ACC112 (cell line): ENCODE measurements at regions not wholly inside any gene's neighbourhood (a gene's known extent, or its start where the extent isn't known, plus 50 kb on each side); places are given as distances from the start of the nearest gene placed in this dataset.

ENCODE experiments used
- H2AFZ ChIP-seq: fragments of 200-600 bp; sonication (generic); one replicate; pipeline ENCODE4 v1.6.0; 2017; ENCODE audit warnings: antibody characterized with exemption, low read length; ENCODE audit not compliant: unreplicated experiment
- H3K27ac ChIP-seq: fragments of 200-600 bp; sonication (generic); 2 replicates; pipeline ENCODE4 v1.5.1; 2014; ENCODE audit warnings: low read depth, mild to moderate bottlenecking, antibody characterized with exemption, low read length, moderate library complexity
- H3K27me3 ChIP-seq: fragments of 200-600 bp; sonication (generic); 2 replicates; pipeline ENCODE4 v1.6.1; 2014; ENCODE audit warnings: mild to moderate bottlenecking, antibody characterized with exemption, low read length, moderate library complexity, mixed read lengths; ENCODE audit not compliant: insufficient read depth
- H3K36me3 ChIP-seq: fragments of 200-600 bp; sonication (generic); 2 replicates; pipeline ENCODE4 v1.6.1; 2016; ENCODE audit warnings: mild to moderate bottlenecking, antibody characterized with exemption, low read length, moderate library complexity, mixed read lengths; ENCODE audit not compliant: insufficient read depth
- H3K4me1 ChIP-seq: fragments of 200-600 bp; sonication (generic); one replicate; pipeline ENCODE4 v1.6.1; 2016; ENCODE audit warnings: low read length, mixed read lengths; ENCODE audit not compliant: insufficient read depth, unreplicated experiment, control insufficient read depth
- H3K4me3 ChIP-seq: fragments of 200-600 bp; sonication (generic); 2 replicates; pipeline ENCODE4 v1.5.1; 2014; ENCODE audit warnings: mild to moderate bottlenecking, low read depth, low read length
- H3K79me2 ChIP-seq: fragments of 200-600 bp; sonication (generic); one replicate; pipeline ENCODE4 v1.6.0; 2016; ENCODE audit warnings: low read length; ENCODE audit not compliant: control insufficient read depth, unreplicated experiment, insufficient read depth

DNA sequence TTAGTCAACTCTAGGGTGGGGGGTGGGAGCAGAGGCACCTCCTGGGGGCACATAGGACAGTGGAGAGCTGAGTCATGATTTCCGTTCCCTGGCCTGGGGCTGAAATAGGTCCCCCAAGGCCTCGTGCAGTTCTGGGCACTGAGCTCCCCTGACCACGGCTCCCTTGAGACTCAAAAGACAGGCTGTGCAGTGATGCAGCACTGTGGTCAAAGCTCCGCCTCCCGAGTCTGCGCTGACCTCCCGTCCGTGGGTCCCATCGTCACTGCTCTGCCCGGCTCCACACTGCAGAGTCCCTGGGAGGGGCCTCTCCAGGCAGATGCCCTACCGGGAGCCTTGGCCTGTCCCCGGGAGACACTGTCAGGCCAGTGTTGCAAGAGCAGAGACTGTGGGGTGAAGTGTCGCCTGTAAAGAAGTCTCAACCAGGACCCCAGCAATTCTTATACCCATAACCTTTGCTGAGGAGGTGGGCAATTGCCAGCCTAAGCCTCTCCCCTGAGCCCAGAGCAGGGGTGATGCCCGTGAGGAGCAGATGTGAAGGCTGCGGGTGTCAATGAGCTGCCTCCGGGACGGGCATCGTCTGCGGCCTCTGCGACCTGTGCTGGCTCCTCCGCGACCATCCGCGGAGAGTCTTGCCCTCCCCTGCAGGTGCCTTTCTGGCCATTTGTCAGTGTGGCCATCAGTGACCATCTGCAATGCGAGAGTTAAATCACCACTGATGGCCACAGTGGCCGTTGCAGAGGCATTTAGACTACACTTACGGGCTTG, 877.3 kb downstream of the BRD1 start:
- Histone ChIP-seq H3K4me3 (no peak overlapping the region), H3K36me3 (no peaks in the 10 kb centered on the region)

DNA sequence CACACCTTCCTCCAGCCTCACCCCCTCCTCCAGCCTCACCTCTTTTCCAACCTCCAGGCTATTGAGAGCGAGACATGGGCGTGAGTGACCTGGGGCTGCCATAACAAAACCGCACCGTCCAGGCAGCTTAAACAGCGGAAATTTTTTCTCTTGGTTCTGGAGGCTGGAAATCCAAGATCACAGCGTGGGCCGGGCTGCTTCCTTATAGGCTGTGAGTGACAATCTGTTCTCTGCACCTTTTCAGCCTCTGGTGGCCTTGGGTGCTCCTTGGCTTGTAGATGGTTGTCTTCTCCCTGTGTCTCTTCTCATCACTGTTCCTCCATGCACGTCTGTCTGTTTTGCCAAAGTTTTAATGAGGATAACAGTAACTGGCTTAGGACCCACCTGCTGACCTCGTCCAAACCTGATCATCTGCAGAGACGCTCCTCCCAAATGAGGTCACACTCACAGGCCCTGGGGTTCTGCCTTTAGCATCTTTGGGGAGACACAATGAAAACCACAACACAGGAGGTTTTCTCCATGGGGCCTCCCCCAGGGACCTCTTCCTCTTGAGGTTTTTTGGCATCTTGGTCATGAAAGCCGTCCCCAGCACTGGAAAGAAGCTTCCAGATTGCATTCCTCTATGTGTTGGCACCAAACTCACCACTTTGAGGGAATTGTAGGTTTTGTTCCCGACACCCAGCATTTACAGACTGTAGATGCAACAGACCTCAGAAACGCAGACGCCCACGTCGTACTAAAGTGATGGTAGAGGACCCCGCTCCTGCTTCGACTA, 878.1 kb downstream of the BRD1 start:
- H3K4me1 ChIP-seq = no peaks in the 10 kb centered on the region
- no peaks in the 10 kb centered on the region for H3K27me3 ChIP-seq
- H3K27ac ChIP-seq = no peak overlapping the region

More for the DNA sequence above, 877.3 kb downstream of the BRD1 start:
- H3K4me1 ChIP-seq = no peaks in the 10 kb centered on the region
- H3K27ac ChIP-seq = no peak overlapping the region
- no peak overlapping the region for H2AFZ ChIP-seq
- H3K27me3 ChIP-seq = no peaks in the 10 kb centered on the region
- H3K79me2 ChIP-seq = no peaks in the 10 kb centered on the region

DNA sequence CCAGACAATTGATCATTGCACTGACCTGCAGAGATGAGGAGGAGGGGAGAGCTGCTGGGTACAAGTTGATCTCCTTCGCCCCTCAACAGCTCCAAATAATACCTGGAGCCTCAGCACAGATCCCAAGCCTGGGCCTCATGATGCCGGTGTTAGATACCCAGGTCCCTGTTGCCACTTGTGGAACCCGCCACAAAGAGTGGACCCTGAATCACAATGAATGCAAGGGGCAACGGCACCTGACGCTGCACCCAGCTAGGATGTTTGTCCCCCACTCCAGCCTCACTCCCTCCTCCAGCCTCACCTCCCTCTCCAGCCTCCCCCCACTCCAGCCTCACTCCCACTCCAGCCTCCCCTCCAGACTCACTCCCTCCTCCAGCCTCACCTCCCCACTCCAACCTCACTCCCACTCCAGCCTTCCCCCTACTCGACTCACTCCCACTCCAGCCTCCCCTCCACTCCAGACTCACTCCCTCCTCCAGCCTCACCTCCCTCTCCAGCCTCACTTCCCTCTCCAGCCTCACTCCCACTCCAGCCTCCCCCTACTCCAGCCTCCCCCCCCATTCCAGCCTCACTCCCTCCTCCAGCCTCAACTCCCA, 879.0 kb downstream of the BRD1 start:
- Histone ChIP-seq H3K79me2 (no peaks in the 10 kb centered on the region), H2AFZ (no peak overlapping the region), H3K27ac (no peak overlapping the region), H3K36me3 (no peaks in the 10 kb centered on the region), H3K4me3 (no peak overlapping the region), H3K27me3 (no peaks in the 10 kb centered on the region), H3K4me1 (no peaks in the 10 kb centered on the region)

More for the DNA sequence above, 878.1 kb downstream of the BRD1 start:
- H3K79me2 ChIP-seq = no peaks in the 10 kb centered on the region
- no peaks in the 10 kb centered on the region for H3K36me3 ChIP-seq
- H3K4me3 ChIP-seq = no peak overlapping the region
- no peak overlapping the region for H2AFZ ChIP-seq

DNA sequence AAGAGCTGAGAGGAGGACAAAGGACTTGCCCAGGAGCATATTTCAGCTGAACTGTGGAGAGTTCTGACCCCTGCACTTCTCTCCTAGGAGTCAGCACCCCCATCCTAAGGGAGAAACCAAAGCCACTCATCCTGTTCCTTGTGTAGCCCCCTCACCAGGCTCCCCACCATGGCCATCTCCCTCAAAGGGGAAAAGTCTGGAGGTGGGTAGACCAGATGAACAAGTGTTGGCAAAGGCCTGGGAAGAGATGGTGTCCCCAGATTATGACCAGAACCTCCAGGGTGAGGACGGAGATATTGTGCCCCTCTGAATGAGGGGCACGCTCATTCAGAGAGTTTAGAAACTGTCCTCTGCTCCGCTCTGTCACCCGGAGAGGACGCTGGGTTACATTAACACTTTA, 880.0 kb downstream of the BRD1 start:
- no peak overlapping the region for H3K27ac ChIP-seq
- no peak overlapping the region for H3K4me3 ChIP-seq
- H2AFZ ChIP-seq = no peak overlapping the region
- H3K79me2 ChIP-seq = no peaks in the 10 kb centered on the region
- no peaks in the 10 kb centered on the region for H3K36me3 ChIP-seq
- no peaks in the 10 kb centered on the region for H3K4me1 ChIP-seq
- H3K27me3 ChIP-seq = no peaks in the 10 kb centered on the region

DNA sequence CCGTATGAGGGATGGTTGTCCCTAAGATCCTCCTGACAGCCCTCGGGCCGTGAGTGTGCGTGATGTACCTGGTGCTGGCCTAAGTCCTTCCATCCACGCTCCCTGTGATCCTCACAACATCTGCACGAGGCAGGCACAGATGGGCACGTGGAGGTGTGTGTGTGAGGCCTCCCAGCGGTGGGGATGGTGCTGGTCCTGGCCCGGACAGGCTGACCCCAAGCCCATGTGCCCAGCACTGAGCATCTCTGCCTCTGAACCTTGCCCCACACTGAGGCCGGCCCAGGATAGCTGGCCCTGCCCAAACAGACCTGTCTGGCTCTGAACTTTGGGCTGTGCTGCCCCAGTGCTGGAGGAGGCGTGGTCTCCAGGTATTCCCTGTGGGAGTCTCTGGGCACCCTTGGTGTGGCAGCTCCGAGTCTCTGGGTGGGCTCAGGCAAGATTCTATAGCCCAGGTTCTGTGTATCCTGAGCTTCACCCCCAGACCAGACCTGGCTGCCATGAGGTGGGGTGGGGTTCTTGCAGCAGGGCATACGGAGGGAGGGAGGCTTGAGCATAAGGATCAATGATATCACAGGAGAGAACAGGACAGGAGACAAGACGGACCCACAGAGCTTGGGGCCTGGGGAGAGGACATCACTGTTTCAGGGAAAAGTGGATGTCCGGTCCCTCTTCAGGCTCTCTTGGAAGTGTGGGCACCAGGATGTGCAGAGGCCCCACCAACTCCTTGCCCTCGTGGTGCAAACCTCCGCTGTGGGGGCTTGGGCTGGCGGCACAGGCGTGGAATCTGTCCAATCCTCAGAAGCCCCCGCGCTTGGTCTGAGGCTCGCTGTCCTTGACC, 881.8 kb downstream of the BRD1 start:
- Histone ChIP-seq H3K27me3 (no peaks in the 10 kb centered on the region), H3K4me1 (no peaks in the 10 kb centered on the region)

DNA sequence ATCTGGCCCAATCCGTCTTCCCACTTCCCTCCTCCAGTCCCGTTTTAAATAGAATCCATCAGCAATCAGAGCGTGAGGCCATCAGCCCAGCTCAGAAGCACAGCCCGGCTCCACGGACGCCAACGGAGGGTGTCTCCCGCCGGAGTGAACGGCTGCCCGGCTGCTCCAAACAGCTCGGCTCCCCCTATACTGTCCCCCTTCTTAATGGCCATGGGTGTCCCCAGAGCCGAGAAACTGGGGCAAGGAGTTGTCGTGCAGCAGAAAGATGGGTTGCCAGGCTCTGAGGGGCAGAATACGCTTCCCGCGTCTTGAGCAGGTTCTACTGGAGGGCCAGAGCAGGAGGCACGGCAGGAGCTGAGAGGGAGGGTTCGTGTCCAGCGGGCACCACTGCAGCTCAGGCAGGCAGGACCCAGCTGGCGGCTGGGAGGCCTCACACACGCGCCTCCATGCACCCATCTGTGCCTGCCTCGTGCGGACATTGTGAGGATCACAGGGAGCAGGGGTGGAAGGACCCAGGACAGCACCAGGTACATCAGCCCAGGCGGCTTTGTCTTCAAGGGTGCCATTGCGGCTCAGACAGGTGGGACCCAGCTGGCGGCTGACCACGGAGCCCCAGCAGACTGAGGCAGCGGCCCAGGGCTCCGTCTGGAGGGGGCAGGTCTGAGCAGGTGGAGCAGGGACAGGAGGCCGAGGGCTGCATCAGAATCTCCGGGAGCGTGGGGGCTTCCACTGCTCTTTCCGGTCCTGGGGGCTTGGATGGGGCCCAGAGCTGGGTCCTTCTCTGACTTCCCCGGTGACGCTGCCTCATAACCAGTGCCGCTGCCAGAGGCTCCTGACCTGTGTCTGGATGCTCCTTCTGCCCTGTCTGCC, 882.7 kb downstream of the BRD1 start:
- Histone ChIP-seq H3K4me1 (no peaks in the 10 kb centered on the region), H3K27ac (no peak overlapping the region), H2AFZ (no peak overlapping the region), H3K27me3 (no peaks in the 10 kb centered on the region), H3K36me3 (no peaks in the 10 kb centered on the region), H3K4me3 (no peak overlapping the region), H3K79me2 (no peaks in the 10 kb centered on the region)

More for the DNA sequence above, 881.8 kb downstream of the BRD1 start:
- no peak overlapping the region for H3K27ac ChIP-seq
- no peak overlapping the region for H3K4me3 ChIP-seq
- H3K79me2 ChIP-seq = no peaks in the 10 kb centered on the region
- no peak overlapping the region for H2AFZ ChIP-seq
- H3K36me3 ChIP-seq = no peaks in the 10 kb centered on the region

DNA sequence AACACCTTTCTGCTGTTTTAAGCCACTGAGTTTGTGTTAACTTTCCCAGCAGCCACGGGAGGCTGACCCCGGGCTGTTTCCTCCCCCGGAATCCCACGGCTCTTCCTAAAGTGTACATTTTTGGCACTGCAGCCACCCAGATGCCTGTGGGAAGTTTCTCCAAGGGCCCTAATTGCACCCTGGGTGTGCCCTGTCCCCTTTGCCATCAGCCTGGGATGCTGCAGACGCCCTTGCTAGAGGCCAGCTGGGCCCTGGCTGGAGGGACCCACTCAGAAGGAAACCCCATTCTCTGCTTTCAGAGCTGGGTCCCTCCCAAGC, 883.3 kb downstream of the BRD1 start:
- H3K36me3 ChIP-seq = no peaks in the 10 kb centered on the region
- no peaks in the 10 kb centered on the region for H3K27me3 ChIP-seq
- no peaks in the 10 kb centered on the region for H3K4me1 ChIP-seq
- H2AFZ ChIP-seq = no peak overlapping the region
- no peaks in the 10 kb centered on the region for H3K79me2 ChIP-seq
- H3K27ac ChIP-seq = no peak overlapping the region
- no peak overlapping the region for H3K4me3 ChIP-seq

DNA sequence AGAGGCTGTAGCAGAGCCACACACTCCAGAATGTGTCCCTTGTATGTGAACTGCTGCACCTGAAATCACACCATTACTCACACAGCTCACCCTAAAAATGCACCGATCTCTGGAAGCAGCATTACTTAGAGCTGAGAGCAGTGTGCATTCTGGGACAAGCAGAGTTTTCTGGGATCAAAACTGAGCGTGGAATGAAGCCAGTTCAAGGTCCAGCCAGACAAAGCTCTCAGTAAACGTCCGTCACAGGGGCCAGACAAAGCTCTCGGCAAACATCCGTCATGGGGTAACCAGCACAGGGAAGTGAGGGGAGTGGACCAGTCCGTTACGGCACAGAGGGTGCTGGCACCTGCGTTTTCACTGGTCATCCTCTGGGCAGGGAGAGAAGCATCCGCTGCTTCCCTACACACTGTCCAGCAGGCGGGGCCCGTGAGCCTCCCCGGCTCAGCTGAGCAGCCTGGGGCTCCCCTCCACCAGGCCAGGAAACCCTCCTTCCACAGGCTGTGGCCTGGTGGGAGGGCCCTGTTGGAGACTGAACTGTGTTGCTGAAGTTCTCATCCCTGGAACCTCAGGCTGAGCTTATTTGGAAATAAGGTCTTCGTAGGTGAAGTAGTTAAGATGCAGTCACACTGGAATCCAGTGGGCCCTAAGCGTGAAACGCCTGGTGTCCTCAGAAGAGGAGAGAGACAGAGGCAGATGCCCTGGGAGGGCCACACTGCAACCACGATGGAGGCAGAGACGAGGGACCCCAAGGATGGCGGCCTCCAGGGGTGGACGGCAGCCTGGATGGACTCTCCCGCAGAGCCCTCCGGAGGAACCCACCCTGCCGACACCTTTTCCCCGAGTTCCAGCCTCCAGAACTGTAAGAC, 883.9 kb downstream of the BRD1 start:
- Histone ChIP-seq H3K27ac (no peak overlapping the region), H3K4me3 (no peak overlapping the region), H2AFZ (no peak overlapping the region), H3K27me3 (no peaks in the 10 kb centered on the region), H3K4me1 (no peaks in the 10 kb centered on the region), H3K36me3 (no peaks in the 10 kb centered on the region), H3K79me2 (no peaks in the 10 kb centered on the region)

DNA sequence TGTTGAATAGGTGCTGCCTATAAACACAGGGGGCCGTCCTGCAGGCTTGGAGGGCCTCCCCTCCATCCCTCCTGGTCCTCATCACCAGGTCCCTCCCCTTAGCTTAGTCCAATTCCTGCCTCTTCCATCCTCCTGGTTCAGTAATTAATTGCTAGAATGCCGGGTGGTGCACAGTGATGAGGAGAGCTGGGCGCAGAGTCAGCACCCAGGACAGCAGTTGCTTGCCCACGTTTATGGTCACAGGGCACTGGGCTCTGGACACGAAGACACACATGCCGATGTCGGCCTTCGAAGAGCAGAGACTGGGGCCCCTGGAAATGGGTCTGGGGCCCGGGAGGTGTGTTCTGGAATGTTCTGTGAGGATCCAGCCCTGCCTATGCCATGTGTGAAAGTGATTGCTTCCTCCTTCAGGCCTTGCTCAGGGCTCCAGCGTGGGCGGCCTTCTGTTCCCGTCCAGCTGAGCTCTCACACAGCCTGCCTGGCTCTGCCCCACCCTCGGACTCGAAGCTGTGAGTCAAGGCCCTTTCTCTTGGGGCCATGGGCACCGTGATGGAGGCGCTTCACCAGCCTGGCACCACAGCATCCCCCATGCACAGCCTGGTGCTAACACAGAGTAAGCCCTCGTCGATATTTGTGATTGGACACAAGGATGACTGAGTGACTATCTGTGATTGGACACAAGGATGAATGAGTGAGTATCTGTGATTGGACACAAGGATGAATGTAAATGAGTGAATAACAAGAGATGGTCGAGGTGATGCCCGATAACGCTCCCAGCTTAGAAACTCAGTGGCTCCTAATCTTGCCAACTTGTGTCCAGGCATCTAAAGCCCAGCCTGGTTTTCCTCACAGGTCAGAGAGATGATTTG, 884.7 kb downstream of the BRD1 start:
- Histone ChIP-seq H3K79me2 (no peaks in the 10 kb centered on the region), H2AFZ (no peak overlapping the region), H3K27me3 (no peaks in the 10 kb centered on the region), H3K36me3 (no peaks in the 10 kb centered on the region), H3K4me1 (no peaks in the 10 kb centered on the region), H3K27ac (no peak overlapping the region), H3K4me3 (no peak overlapping the region)
